Adrenal gland (tissue), 5 donors: ENCODE measurements at regions not wholly inside any gene's neighbourhood (a gene's known extent, or its start where the extent isn't known, plus 50 kb on each side); places are given as distances from the start of the nearest gene placed in this dataset.

Experiments
- POLR2A ChIP-seq, 2 donors: fragments of 450-650 bp; IDR thresholded peaks; one replicate each; pipeline ENCODE4 v1.6.1; 2017; ENCODE audit warnings: antibody characterized with exemption in 2 of 2, mild to moderate bottlenecking in 2 of 2, moderate library complexity in 1 of 2
- TF ChIP-seq, protein P1 (sequence below), 6 experiments: fragments of 450-650 bp in 4 of 6; fragments of 200-600 bp in 2 of 6; sonication (generic) in 1 of 6; IDR thresholded peaks; 1 replicate in 5 of 6; 2 replicates in 1 of 6; pipeline versions ENCODE4 v1.5.1 to v1.8.0; 2016 to 2021; ENCODE audit warnings: antibody characterized with exemption in 6 of 6, mild to moderate bottlenecking in 2 of 6, moderate library complexity in 1 of 6
- donor health status: DM: no; HTN: no; CAD: no.

DNA sequence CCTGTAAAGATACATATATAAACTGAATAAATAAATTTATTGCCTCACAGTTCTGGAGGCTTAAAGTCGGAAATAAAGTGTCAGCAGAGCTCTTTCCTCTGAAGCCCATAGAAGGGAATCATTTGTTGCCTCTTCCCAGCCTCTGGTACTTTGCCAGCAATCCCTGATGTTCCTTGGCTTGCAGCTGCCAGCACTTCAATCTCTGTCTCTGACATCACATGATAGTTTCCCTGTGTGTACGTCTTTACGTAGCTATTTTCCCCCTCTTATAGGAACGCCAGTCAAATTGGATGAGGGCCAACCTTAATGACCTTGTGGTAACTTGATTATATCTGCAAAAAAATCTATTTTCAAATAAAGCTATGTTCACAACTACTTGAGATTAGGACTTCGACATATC, 250.9 kb downstream of the LIG4 start:
- TF ChIP-seq, protein P1, sequence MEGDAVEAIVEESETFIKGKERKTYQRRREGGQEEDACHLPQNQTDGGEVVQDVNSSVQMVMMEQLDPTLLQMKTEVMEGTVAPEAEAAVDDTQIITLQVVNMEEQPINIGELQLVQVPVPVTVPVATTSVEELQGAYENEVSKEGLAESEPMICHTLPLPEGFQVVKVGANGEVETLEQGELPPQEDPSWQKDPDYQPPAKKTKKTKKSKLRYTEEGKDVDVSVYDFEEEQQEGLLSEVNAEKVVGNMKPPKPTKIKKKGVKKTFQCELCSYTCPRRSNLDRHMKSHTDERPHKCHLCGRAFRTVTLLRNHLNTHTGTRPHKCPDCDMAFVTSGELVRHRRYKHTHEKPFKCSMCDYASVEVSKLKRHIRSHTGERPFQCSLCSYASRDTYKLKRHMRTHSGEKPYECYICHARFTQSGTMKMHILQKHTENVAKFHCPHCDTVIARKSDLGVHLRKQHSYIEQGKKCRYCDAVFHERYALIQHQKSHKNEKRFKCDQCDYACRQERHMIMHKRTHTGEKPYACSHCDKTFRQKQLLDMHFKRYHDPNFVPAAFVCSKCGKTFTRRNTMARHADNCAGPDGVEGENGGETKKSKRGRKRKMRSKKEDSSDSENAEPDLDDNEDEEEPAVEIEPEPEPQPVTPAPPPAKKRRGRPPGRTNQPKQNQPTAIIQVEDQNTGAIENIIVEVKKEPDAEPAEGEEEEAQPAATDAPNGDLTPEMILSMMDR (IDR thresholded peaks at IDR 0.05), result no peak
- no peak for TF ChIP-seq POLR2A (IDR thresholded peaks at IDR 0.05)
